ENCODE measurements at regions not wholly inside any gene's neighbourhood (a gene's known extent, or its start where the extent isn't known, plus 50 kb on each side); places are given as distances from the start of the nearest gene placed in this dataset.

DNA sequence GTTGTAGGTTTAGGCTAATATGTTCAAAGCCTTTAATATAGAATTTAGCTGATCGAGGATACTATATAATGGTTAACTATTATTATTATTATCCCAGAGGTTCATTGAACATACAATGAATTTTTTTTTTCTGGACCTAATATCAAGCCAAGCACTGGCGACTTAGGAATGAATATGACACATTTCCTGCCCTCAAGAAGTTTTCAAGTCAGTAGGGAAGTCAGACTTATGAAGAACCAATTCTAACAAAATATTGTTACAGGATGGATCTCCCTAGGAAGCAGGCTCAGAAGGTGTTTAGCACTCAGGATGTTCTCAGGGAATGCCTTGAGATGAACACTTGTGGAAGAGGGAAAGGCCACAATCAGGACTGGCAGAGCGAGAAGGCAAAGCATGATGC lies 211.8 kb upstream of the FGGY start:
- H3K79me2 ChIP-seq (ENCODE audit: control insufficient read depth, insufficient read depth, low read length): no peaks in the 10 kb centered on the region
- no peak for ATAC-seq
- no peaks in the 10 kb centered on the region; the same call in 1 of the 2 replicates for H3K9me3 ChIP-seq (replicated peaks; ENCODE audit: control insufficient read depth, insufficient read depth, low read depth, low read length)
- H3K4me3 ChIP-seq: no peak overlapping the region
- 56% methylated on average over 3 of the region's 3 CpGs for WGBS (ENCODE audit: insufficient coverage, low coverage, missing lambda C conversion rate)
- no peaks in the 10 kb centered on the region for H3K9me1 ChIP-seq (ENCODE audit: control insufficient read depth, insufficient read depth, low read length)
- H2AFZ ChIP-seq (ENCODE audit: low read depth, low read length): no peak overlapping the region
- no peak overlapping the region for H3K27ac ChIP-seq (ENCODE audit: extremely low read depth, low read depth, low read length)
- no peaks in the 10 kb centered on the region for H4K20me1 ChIP-seq (replicated peaks; ENCODE audit: control insufficient read depth, insufficient read depth, low read length)
- H3K9ac ChIP-seq (ENCODE audit: insufficient read depth in 1 of 2, low read depth in 2 of 2, low read length in 2 of 2): no peak overlapping the region
- no peak overlapping the region for H3K4me2 ChIP-seq (ENCODE audit: insufficient read depth, low read length)
- ChIA-PET CTCF (ENCODE audit: low intra/inter-chr PET ratio) (no interaction called here), POLR2A (interaction anchor here (0.7 to 0.9 kb wide), 2 partner anchors 9 to 12 kb away, joined by 3 to 4 read pairs; no protein-coding TSS in a partner anchor)
- no TSS peak for BruUV-seq (replicated peaks)
- no peaks in the 10 kb centered on the region for H3K27me3 ChIP-seq (ENCODE audit: control insufficient read depth in 2 of 2, insufficient read depth in 2 of 2, low read length in 2 of 2)
- DNase-seq (ENCODE audit: extremely low read depth in 1 of 4, low spot score in 3 of 4): no peak
- in situ Hi-C loops (cut with MboI) (no loop called here), intact Hi-C loops (cut with micrococcal nuclease) (no loop called here)
- no peak for FAIRE-seq
- no peaks in the 10 kb centered on the region for H3K36me3 ChIP-seq (ENCODE audit: control insufficient read depth, insufficient read depth, low read length)
- peaks cover 0 to 16% of the 10 kb centered on the region in 2 experiments; a peak in 4 of 5 replicates for H3K4me1 ChIP-seq (replicated peaks in 1 of 2; ENCODE audit: control insufficient read depth in 2 of 2, insufficient read depth in 2 of 2, low read length in 2 of 2)
- TF ChIP-seq IRF2 (CRISPR knock-in tag; IDR thresholded peaks at IDR 0.05): no peak
- TF ChIP-seq FOXJ3 (CRISPR knock-in tag; IDR thresholded peaks at IDR 0.05): no peak
- TF ChIP-seq MTF1 (CRISPR knock-in tag; IDR thresholded peaks at IDR 0.05; ENCODE audit: borderline replicate concordance): no peak
- no peak for TF ChIP-seq ETV6 (IDR thresholded peaks at IDR 0.05; ENCODE audit: borderline replicate concordance in 1 of 2, low read depth in 2 of 2, low read length in 1 of 2)
- no peak for TF ChIP-seq ETV6 (CRISPR knock-in tag; IDR thresholded peaks at IDR 0.05; ENCODE audit: borderline replicate concordance)
- no peak for TF ChIP-seq EZH2 (IDR thresholded peaks at IDR 0.05; ENCODE audit: borderline replicate concordance, low read depth, low read length)
- TF ChIP-seq GTF2F1 (IDR thresholded peaks at IDR 0.05; ENCODE audit: low read depth, low read length): no peak
- TF ChIP-seq CEBPB (tag; IDR thresholded peaks at IDR 0.05): no peak
- TF ChIP-seq MCM5 (IDR thresholded peaks at IDR 0.05; ENCODE audit: low read depth): no peak
- TF ChIP-seq ZNF507 (tag; conservative IDR thresholded peaks at IDR 0.05): no peak
